Globus pallidus (tissue), 1 donor: ENCODE measurements at regions not wholly inside any gene's neighbourhood (a gene's known extent, or its start where the extent isn't known, plus 50 kb on each side); places are given as distances from the start of the nearest gene placed in this dataset.
"Not testable (repeated sequence)": the region's sequence is repeated elsewhere in the genome, so short reads cannot be mapped to it uniquely, and the experiment has no call there.

Experiments used
- DNase-seq: peaks from one replicate; pipeline ENCODE4 v3.0.0-alpha.2; 2015; ENCODE audit warnings: low spot score

DNA sequence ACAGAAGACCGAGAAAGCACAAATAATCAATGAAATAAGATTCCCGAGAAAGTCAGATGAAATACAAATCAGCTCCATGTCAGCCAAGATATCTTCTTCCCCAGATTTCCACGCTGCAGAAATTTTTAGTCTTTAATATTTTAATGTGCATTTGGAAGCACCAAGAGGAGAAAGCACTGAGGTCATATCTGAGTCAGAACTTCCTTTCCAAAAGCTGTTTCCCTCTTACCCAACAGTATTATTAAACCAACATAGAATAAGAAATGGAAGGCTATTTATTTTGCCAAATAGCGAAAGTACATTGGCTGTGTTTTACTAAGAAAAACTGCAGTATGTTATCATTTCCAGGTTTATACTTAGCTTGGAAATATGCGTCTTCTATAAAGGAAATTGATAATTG is 772.1 kb upstream of the CDH9 start:
- no peak for DNase-seq

DNA sequence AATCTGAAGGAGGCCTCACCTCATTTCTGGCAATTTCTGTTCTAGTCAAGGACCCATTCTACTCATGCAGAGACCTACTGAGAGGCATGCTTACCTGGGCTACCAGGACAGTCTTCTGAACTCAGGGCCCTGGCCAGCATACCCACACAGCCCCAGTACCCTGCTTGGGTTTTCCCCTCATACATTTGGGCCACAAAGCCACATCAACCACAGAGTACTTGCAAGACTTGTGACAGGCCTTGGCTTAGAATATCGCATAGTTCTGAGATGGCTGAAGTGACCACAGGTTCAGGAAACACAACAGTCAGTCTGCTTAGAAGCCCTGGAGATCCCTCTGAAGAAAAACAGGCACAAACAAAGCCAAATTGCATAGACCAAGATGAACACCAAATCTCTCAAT is 758.8 kb upstream of the CDH9 start:
- no peak for DNase-seq

DNA sequence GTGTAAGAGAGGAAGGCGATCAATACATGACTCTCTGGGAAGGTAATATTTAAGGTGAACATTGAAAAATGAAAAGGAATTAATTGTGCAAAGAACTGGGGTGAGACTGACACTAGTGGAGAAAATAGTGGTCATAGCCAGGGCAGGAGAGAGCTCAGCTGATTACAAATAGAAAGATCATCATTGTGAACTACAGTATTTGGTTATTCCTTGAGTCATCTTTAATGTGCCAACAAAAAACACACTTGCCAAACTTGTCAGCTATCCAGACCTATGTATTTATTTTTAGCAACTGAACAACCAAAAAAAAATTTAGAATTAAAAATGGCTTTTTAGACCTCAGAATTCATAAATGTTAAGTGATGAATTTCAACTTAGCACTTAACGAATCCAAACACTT is 749.8 kb upstream of the CDH9 start:
- DNase-seq = no peak

DNA sequence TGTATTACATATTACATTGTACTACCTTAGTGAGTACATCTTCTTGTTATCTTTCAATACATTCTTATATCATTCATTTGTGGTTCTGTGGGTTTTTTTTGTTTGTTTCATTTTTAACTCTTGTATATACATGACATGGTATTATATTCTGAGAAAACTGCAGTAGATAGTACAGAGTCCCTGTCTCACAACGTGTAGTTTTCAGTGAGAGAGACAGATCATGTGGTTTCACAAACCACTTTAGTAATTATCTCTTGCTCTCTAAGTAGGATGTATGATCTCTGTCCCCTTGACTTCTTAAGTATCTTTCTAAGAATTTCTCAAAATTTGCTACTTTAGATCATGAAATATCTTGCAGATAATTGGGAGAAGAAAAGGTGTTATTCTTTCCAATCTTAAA is 745.9 kb upstream of the CDH9 start:
- no peak for DNase-seq

DNA sequence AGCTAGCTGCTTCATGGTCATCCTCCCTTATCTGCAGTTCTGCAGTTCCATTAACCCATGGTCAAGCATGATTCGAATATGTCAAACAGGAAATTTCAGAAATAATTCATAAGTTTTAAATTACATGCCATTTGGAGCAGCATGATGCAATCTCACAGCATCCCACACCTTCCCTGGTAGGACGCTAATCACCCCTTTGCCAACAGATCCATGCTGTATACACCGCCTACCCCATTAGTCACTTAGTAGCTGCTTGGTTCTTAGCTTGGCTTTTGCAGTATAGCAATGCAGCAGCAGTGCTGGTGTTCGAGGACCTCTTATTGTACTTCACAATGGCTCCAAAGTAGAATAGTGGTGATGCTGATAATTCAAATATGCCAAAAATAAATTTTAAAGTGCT is 739.7 kb upstream of the CDH9 start:
- DNase-seq = no peak

DNA sequence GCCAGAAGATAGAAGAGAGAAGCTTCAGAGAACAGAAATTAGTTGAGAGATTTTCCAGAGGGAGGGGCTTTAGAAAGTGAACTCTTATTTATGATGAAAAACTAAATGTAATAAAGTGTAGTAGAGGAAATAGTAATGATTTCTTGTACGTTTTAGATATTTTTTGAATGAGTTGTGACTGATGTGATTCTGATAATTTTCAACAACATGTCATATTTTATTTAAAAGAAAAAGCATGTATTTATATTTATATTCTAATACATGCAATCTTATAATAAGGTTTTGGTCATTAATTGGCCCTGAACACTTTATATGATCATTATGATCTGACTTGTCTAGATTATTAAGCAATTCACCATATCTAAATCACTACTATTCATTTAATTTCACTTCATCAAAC is 735.2 kb upstream of the CDH9 start:
- DNase-seq = no peak

DNA sequence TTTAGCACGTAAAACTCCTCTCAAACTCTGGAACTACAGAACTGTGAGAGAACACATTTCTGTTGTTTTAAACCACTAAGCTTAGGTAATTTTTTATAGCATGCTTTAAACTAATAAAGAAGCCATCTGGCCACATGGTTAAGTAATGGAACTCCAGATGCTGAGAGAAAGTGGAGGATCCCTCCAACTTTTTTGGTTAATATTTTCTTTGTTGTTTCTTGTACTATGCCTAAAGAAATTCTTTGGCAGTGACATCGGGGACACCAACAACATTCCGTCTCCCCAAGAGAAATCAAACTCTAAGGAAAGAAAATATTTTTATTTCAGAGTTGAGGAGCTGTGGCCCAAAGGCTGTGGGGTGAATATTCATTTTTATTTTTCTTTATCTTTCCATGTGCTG is 734.8 kb upstream of the CDH9 start:
- DNase-seq = no peak

DNA sequence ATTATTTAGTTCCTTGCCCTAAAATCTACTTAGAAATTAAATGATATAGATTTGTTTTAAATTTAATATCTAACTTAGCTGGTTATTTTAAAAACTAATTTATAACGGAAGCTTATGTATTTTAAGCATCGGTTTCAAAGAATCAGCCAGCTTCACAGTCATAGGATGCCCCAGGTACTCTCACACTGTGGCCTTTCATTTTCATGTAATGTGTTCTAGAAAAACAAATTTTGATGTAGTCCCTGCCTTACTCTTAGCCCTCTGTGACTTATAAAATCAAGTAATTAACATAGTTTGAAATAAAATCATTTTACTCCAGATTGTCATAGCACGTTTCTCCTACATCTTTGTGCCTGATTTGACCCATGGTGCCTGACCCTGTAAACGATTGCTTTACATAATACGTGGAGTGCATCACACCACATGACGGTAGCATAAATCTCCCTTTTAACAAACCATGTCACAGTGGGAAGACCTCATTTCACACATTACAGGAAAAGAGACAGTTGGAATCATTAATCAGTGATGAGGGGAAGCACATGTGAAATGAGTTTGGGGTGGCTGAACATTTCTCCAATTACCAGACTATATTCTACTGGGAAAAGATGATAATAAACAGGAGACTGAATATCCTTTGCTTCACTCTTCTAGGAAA is 731.5 kb upstream of the CDH9 start:
- DNase-seq = no peak

DNA sequence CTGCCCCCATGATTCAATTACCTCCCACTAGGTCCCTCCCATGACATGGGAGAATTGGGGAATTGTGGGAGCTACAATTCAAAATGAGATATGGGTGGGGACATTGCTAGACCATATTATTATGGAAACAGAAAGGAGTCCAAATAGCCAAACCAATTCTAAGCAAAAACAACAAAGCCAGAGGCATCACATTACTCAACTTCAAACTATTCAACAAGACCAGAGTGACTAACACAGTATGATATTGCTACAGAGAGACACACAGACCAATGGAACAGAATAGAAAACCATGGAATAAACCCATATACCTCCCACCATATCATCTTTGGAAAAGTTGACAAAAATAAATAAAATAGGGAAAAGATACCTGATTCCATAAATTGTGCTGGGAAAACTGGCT is 710.5 kb upstream of the CDH9 start:
- DNase-seq = no peak

DNA sequence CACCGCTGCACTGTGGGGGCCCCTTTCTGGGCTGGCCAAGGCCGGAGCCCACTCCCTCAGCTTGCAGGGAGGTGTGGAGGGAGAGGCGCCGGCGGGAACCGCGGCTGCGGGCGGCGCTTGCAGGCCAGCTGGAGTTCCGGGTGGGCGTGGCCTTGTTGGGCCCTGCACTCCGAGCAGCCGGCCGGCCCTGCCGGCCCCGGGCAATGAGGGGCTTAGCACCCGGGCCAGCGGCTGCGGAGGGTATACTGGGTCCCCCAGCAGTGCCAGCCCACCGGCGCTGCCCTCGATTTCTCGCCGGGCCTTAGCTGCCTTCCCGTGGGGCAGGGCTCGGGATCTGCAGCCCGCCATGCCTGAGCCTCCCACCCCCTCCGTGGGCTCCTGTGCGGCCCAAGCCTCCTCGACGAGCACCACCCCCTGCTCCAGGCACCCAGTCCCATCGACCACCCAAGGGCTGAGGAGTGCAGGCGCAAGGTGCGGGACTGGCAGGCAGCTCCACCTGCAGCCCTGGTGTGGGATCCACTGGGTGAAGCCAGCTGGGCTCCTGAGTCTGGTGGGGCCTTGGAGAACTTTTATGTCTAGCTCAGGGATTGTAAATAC is 705.1 kb upstream of the CDH9 start:
- not testable (repeated sequence) for DNase-seq

DNA sequence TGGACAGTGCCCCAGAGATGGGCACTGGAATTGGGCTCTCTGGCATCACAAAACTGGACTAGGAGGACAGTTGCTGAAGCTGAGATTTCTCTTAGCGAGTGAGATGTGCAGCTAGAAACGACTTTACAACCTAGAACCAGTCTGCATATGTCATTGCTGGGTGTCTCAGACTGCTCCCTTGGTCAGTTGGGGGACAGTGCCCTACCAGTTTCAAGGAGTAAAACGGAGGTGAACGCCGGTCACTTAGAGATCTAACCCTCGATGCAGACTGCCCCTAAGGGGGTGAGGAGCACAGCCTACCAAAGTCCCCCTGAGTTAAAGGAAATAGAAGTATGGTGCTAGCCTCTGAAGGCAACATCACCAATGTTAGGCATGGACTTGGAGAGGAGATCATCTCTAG is 704.4 kb upstream of the CDH9 start:
- DNase-seq = no peak

DNA sequence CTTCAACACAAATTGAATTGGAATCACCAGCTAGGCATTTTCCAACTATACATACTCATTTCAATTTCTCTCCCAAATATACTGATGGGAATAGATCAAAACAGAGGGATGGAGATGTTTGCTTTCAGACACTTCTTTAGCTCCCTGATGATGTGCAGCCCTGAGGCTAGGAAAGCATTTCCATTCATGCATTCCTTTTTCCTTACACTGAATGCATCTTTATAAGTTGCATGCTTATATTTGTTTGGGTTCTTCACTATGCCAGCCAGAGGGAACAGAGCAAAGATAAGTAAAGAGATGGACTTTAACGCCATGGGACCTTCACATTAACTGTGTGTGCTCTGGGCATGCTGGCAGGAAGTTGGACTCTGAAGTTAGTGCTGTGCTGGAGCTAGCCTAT is 696.5 kb upstream of the CDH9 start:
- DNase-seq = no peak

DNA sequence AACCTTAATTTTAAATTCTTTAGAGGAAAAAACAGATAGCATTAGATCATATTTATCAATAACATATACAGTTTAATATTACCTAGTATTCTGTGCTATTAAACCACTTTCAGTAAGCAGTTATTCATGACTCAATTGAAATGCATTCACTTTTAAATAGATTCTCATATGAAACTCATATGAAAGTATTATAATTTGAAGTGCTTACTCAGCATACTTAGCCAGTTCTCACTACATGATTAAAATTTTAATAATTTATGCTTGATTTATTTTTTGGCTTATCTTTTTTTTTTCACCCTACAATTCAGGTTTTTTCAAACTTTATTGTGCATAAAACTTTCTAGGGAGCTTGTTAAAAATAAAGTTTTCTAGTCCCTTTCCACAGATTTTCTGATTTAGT is 694.9 kb upstream of the CDH9 start:
- DNase-seq = no peak

DNA sequence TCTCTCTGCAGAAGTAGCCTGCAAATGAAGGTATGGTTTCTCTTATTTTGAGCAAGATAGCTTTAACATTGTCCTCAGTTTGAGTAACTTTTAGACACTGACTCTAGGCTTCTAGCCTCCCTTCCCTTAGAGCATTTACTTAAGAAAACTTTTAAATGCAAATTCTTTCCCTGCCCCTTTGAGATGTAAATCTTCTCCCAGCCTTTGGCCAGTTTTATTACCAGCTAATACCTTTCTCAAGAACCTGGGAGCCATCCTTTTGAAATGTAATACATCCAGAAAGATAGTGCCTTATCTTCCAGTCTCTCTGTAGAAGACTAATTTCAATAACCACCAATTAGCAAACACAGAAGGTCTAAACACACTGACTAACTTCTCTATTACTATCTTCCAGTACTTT is 688.9 kb upstream of the CDH9 start:
- DNase-seq = no peak

DNA sequence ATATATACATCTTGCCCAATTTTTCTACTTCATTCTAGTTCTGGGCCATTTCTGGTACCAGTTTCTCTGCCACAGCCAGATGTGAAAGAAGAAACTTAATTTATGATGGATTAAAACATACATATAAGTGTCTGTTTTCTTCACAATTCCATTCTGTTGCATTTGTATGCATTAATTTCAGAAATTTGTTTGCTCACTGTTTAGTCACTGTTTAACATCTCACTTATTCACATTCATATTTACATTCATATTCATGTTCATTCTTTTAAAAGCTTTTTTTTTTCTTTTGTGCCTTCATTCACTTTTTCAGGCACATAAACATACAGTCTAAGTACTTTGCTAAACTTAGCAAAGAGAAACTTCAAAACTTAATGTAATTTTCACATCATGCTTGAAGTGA is 684.0 kb upstream of the CDH9 start:
- no peak for DNase-seq

DNA sequence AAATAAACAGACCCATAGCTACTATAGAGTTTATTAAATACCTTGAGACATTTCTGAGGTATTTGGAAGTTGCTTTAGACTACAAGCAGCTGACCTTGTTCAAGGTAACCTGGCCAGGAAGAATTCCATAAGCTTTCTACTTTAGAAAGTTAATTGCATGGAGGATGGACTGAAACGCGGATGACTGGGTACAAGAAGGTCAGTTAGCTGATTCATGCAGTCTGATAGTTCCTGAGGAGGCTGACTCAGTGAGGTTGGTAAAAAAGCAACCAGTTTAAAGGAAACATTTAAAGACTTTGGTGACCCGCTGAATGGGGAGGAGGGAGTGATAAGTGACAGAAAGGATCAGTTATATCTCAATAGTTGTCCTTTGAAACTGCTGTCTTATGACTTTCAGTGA is 670.1 kb upstream of the CDH9 start:
- DNase-seq = no peak

DNA sequence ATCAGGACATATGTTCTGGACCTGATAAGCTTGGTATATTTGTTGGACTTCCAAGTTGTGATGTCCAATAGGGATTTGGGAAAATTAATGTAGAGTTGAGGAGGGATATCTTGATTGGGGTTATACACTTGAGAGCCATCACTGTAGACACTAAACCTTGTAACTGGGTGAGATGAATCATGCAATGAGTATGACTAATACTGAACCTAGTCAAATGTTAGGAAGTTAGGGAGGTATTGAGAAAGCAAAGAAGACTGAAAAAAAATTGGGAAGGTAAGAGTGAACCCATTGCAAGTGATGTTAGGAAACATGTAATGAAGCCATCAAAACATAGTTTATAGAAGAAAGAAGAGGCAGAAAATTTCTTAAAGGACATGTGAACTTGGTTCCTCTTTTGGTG is 668.4 kb upstream of the CDH9 start:
- DNase-seq = no peak

DNA sequence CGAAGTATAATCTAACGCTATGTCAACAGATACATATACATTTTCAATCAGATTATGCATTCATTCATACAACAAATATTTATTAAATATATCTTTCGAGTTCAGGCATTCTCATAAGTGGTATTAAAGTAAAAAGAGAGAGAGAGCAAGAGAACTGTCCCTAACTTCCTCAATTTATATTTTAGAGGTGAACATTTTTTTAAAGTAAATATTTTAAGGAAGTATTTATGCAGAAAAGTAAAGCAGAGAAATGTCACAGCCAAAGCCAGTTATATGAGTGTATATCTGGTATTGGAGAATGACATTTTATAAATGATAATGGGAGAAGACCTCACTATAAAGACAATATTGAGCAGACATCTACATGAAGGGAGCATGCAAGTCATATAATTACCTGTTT is 667.3 kb upstream of the CDH9 start:
- DNase-seq = no peak

DNA sequence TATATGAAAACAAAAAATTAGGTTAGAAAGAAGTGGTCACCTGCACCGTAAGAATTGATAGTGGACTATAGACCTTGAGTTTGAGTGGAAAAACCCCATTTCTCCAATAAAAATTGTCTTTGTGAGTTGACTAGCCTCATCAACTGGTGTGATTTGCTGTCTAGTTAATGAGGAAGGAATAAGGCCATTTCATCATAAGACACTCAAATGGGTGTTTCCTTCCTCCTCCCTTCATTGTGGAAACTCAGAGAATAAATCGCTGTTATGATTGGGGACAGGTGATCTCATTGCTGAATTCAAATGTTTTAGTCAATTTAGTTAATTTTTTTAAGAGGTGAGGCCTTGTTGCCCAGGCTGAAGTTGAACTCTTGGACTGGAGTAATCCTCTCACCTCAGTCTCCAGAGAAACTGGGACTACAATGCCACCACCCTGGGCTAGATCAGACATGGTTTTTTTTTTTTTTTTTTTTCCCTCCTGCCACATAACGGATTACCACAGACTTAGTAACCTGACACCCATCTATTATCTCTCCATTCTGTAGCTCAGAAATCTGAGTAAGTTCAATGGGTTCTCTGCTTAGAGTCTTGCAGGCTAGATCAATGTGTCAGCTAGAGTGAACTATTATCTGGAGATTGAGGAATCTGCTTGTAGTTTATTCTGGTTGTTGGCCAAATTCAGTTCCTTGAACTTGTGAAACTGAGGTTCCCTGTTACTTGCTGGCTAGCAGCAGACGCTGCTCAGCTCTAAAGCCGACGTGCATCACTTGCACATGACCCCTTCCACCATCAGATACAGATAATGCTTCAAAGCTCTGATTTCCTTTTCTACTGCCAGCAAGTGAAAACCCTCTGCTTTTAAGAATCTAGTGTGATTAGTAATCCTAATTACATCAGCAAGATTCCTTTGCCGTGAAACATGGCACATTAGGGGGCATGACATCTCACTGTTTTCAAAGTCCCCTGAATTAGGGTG is 663.8 kb upstream of the CDH9 start:
- DNase-seq = no peak

DNA sequence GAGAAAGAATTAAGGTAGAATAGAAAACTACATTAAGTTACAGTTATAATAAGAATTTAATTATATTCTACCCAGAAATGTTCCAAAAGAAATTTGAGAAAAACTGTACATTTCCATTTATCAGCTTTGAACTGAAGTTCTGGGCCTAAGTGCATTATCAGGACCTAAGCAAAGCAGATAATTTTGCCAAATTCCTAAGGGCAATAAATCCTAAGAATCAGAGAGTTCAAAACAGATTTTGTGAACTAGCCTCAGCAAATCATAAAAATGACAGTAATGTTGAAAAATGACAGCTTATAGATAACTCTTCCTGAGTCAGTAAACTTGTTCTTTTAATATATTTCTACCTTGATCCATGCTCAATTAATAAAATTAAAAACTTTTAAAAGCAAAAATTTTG is 662.1 kb upstream of the CDH9 start:
- DNase-seq = no peak

DNA sequence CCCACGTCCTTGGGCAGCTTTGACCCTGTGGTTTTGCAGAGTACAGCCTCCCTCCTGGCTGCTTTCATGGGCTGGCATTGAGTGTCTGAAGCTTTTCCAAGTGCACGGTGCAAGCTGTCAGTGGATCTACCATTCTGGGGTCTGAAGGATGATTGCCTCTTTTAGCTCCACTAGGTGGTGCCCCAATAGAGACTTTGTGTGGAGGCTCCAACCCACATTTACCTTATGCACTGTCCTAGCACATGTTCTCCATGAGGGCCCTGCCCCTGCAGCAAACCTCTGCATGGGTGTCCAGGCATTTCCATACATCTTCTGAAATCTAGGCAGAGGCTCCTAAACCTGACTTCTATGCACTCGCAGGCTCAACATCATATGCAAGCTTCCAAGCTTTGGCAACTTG is 644.2 kb upstream of the CDH9 start:
- no peak for DNase-seq

DNA sequence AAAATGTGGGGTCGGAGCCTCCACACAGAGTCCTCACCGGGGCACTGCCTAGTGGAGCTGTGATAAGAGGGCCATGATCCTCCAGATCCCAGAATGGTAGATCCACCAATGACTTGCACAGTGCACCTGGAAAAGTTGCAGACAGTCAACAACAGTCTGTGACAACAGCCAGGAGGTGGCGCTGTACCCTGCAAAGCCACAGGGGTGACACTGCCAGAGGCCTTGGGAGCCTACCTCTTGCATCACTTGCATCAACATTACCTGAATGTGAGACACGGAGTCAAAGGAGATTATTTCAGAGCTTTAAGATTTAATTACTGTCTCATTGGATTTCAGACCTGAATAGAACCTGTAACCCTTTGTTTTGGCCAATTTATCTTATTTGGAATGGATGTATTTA is 614.1 kb upstream of the CDH9 start:
- no peak for DNase-seq

DNA sequence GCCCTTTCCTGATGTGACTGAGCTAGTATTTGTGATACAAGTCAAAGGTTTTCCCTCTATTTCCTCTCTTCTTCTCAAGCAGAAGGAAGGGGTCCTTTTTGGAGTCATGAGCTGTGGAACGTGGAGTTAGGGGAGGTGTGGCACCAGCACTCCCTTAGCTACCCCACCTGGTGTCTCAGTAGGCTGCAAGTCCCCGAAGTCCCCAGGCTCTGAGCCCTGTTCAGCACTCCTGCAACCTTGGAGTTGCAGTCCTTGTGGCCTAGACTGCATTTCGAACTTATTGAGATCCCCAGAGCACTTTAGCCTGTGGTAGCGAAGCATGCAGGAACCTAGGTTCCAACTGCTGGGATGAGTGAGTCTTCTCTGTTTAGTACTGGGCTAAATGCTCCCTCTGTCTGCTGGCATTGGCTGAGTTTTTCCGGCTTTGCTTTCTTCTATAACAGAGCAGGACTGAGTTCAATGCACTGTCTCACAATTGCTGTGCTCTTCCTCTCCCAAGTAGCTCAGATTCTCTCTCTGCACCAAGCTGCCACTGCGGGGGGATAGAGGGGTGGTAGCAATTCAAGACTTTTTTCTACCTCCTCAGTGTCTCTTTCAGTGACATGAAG is 600.7 kb upstream of the CDH9 start:
- no peak for DNase-seq
